ENCODE measurements at regions not wholly inside any gene's neighbourhood (a gene's known extent, or its start where the extent isn't known, plus 50 kb on each side); places are given as distances from the start of the nearest gene placed in this dataset.
"Not testable (repeated sequence)": the region's sequence is repeated elsewhere in the genome, so short reads cannot be mapped to it uniquely, and the experiment has no call there.

DNA sequence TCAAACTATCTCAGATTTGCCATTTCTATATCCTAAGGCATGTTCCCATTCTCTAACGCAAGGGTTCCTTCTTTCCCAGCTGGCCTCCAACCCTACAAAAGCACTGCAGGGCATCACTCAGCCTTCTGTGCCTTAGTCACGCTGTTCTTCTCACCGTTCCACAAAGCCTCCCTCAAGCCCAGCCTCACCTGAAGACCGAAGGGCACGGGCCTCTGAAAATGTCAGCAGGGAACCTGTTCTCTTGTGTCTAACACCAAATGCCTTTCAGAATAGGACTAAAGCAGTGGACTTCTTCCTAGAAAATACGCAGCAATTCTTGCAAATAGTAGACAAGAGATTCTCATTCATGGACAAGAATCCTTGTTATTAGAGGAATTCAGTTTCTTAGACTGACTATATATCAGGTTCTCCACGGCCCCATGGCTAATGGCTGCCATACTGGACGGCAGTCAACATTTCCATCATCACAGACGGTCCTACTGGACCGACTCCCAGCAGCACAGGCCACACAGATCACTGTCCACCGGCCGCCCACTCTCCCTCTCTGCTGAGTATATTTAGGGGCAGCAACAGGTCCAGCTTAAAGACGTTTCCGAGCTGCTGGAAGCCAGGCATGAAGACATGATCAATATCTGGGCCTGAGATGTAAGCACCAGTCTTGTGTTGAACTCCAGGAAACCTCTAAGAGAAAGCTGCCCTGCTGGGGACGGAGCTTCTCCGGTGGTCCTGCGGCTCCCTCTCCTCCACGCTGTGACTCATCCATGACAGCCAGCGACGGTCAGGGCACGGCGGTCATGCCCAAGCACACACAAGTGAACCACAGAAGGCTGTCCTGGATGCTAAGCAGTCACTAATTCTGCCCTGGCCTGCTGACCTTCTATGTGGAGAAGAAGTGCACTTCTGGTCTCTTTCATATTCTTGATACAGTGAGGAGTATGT is 61.8 kb upstream of the TNK2 start:
- DNase-seq (ENCODE audit: low read depth, low spot score); H3K4me1 ChIP-seq (ENCODE audit: insufficient read depth, insufficient read length); H3K4me3 ChIP-seq (ENCODE audit: insufficient read length, low read depth); H3K9ac ChIP-seq (ENCODE audit: insufficient read length, low read depth); H3K27me3 ChIP-seq (ENCODE audit: insufficient read depth, insufficient read length); H3K9me3 ChIP-seq (ENCODE audit: insufficient read depth, low read length): not testable (repeated sequence)
- H3K36me3 ChIP-seq (ENCODE audit: insufficient read depth, insufficient read length, low read length): peaks cover 53% of the 10 kb centered on the region

DNA sequence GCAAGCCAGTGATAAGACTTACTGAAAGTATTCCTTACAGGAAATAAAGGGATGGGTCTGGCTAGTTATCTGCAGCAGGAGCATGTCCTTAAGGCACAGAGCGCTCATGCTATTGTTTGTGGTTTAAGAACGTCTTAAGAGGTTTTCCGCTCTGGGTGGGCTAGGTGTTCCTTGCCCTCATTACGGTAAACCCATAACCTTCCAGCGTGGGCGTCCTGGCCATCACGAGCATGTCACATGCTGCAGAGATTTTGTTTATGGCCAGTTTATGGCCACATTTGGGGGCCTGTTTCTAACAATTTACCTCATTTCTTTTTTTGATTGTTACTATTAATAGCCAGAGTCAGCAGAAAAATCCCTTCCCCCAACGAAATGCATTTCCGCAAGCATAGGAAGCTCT is 61.0 kb upstream of the TNK2 start:
- not testable (repeated sequence) for DNase-seq (ENCODE audit: low read depth, low spot score); H3K9me3 ChIP-seq (ENCODE audit: insufficient read depth, low read length); H3K27me3 ChIP-seq (ENCODE audit: insufficient read depth, insufficient read length); H3K9ac ChIP-seq (ENCODE audit: insufficient read length, low read depth); H3K4me1 ChIP-seq (ENCODE audit: insufficient read depth, insufficient read length); H3K4me3 ChIP-seq (ENCODE audit: insufficient read length, low read depth)
- peaks cover 57% of the 10 kb centered on the region for H3K36me3 ChIP-seq (ENCODE audit: insufficient read depth, insufficient read length, low read length)

DNA sequence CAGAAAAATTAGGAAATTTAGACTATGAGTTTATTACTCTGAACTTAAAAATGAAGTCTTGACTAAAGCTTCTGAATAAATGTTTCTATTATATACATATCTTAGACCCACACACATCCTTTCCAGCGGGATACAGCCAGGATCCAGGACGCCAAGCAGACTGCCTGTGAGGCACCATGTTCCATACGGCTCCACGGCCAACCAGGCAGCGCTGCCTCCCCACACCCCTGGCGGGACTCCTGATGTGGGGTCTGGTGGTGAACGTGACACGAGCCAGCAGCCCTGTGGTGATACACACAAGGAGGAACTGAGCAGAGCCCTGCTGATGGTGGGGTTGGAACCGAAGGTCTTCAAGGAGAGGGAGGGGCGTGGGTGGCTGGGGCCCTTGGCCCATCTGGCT is 59.8 kb upstream of the TNK2 start:
- H3K4me3 ChIP-seq (ENCODE audit: insufficient read length, low read depth); H3K9me3 ChIP-seq (ENCODE audit: insufficient read depth, low read length); H3K27me3 ChIP-seq (ENCODE audit: insufficient read depth, insufficient read length); H3K4me1 ChIP-seq (ENCODE audit: insufficient read depth, insufficient read length); H3K9ac ChIP-seq (ENCODE audit: insufficient read length, low read depth); DNase-seq (ENCODE audit: low read depth, low spot score): not testable (repeated sequence)
- peaks cover 54% of the 10 kb centered on the region for H3K36me3 ChIP-seq (ENCODE audit: insufficient read depth, insufficient read length, low read length)

GRCh38 chr3:195967387-195967720 is 59.0 kb upstream of the TNK2 start:
- not testable (repeated sequence) for H3K4me3 ChIP-seq (ENCODE audit: insufficient read length, low read depth); H3K27me3 ChIP-seq (ENCODE audit: insufficient read depth, insufficient read length); H3K9me3 ChIP-seq (ENCODE audit: insufficient read depth, low read length); H3K4me1 ChIP-seq (ENCODE audit: insufficient read depth, insufficient read length); H3K9ac ChIP-seq (ENCODE audit: insufficient read length, low read depth); DNase-seq (ENCODE audit: low read depth, low spot score)
- peaks cover 61% of the 10 kb centered on the region for H3K36me3 ChIP-seq (ENCODE audit: insufficient read depth, insufficient read length, low read length)

DNA sequence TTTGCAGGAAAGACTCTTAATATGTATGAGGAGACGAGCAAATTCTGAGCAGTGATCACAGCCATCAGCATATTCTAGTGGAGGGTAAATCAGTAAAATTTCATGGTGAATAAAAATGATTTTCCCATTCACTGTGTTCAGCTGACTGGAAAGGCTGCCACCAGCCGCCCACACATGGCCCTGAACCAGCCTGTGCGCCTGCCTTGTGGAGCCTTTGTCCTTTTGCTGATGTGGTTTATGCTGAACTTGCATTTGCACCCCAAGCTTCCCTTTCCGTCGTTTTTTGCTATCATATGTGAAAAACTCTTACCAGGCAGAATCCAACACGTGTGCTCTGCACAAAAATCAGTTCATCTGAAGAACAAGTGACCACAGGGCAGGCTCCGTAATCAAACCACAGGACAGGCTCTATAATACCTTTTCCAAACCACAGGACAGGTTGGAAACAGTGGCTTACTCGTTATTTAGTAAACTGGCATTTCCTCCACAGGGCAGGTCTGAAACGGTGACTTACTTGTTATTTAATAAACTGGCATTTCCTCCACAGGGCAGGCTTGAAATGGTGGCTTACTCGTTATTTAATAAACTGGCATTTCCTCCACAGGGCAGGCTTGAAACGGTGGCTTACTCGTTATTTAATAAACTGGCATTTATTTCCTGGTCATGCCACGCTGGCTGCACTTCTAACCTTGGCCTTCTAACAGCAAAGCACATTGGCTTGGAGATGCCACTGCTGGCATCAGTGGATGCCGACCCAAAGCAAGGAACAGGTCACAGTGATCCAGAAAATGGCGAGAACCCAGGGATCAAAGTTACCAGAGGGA is 58.4 kb upstream of the TNK2 start:
- H3K9me3 ChIP-seq (ENCODE audit: insufficient read depth, low read length): not testable (repeated sequence)
- H3K36me3 ChIP-seq (ENCODE audit: insufficient read depth, insufficient read length, low read length): peaks cover 59% of the 10 kb centered on the region

GRCh38 chr3:195965217-195965616 is 56.9 kb upstream of the TNK2 start:
- H3K9me3 ChIP-seq (ENCODE audit: insufficient read depth, low read length): peaks cover 15% of the 10 kb centered on the region; the same call in 1 of the 2 replicates
- not testable (repeated sequence) for H3K4me3 ChIP-seq (ENCODE audit: insufficient read length, low read depth); H3K27me3 ChIP-seq (ENCODE audit: insufficient read depth, insufficient read length); DNase-seq (ENCODE audit: low read depth, low spot score); H3K4me1 ChIP-seq (ENCODE audit: insufficient read depth, insufficient read length); H3K9ac ChIP-seq (ENCODE audit: insufficient read length, low read depth)
- H3K36me3 ChIP-seq (ENCODE audit: insufficient read depth, insufficient read length, low read length): peaks cover 50% of the 10 kb centered on the region

More for the DNA sequence above, 58.4 kb upstream of the TNK2 start:
- H3K9ac ChIP-seq (ENCODE audit: insufficient read length, low read depth); DNase-seq (ENCODE audit: low read depth, low spot score); H3K4me1 ChIP-seq (ENCODE audit: insufficient read depth, insufficient read length); H3K4me3 ChIP-seq (ENCODE audit: insufficient read length, low read depth); H3K27me3 ChIP-seq (ENCODE audit: insufficient read depth, insufficient read length): not testable (repeated sequence)

- Histone ChIP-seq H3K36me3 (ENCODE audit: insufficient read depth, insufficient read length, low read length) (peaks cover 46% of the 10 kb centered on the region), H3K9me3 (ENCODE audit: insufficient read depth, low read length) (peaks cover 15% of the 10 kb centered on the region; the same call in 1 of the 2 replicates)
- H3K9ac ChIP-seq (ENCODE audit: insufficient read length, low read depth); H3K27me3 ChIP-seq (ENCODE audit: insufficient read depth, insufficient read length); DNase-seq (ENCODE audit: low read depth, low spot score); H3K4me3 ChIP-seq (ENCODE audit: insufficient read length, low read depth); H3K4me1 ChIP-seq (ENCODE audit: insufficient read depth, insufficient read length): not testable (repeated sequence)
These were observed 56.2 kb upstream of the TNK2 start for GRCh38 chr3:195964318-195965107.

- Histone ChIP-seq H3K9me3 (ENCODE audit: insufficient read depth, low read length) (peaks cover 15% of the 10 kb centered on the region; the same call in 1 of the 2 replicates), H3K36me3 (ENCODE audit: insufficient read depth, insufficient read length, low read length) (peaks cover 47% of the 10 kb centered on the region)
- H3K27me3 ChIP-seq (ENCODE audit: insufficient read depth, insufficient read length); H3K4me1 ChIP-seq (ENCODE audit: insufficient read depth, insufficient read length); H3K9ac ChIP-seq (ENCODE audit: insufficient read length, low read depth); H3K4me3 ChIP-seq (ENCODE audit: insufficient read length, low read depth); DNase-seq (ENCODE audit: low read depth, low spot score): not testable (repeated sequence)
These were observed 53.9 kb upstream of the TNK2 start for GRCh38 chr3:195962222-195962621.

DNA sequence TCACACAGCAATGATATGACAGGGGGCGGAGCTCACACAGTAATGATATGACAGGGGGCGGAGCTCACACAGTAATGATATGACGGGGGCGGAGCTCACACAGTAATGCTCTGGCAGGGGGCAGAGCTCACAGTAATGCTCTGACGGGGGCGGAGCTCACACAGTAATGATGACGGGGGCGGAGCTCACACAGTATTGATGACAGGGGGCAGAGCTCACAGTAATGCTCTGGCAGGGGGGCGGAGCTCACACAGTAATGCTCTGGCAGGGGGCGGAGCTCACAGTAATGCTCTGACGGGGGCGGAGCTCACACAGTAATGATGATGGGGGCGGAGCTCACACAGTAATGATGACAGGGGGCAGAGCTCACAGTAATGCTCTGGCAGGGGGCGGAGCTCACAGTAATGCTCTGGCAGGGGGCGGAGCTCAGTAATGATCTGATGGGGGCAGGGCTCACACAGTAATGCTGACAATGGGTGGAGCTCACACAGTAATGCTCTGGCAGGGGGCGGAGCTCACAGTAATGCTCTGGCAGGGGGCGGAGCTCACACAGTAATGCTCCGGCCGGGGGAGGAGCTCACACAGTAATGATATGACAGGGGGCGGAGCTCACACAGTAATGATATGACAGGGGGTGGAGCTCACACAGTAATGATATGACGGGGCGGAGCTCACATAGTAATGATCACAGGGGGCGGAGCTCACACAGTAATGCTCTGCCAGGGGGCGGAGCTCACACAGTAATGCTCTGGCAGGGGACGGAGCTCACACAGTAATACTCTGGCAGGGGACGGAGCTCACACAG is 52.8 kb upstream of the TNK2 start:
- not testable (repeated sequence) for H3K4me3 ChIP-seq (ENCODE audit: insufficient read length, low read depth); H3K27me3 ChIP-seq (ENCODE audit: insufficient read depth, insufficient read length); H3K4me1 ChIP-seq (ENCODE audit: insufficient read depth, insufficient read length); H3K9ac ChIP-seq (ENCODE audit: insufficient read length, low read depth); DNase-seq (ENCODE audit: low read depth, low spot score)
- Histone ChIP-seq H3K36me3 (ENCODE audit: insufficient read depth, insufficient read length, low read length) (peaks cover 48% of the 10 kb centered on the region), H3K9me3 (ENCODE audit: insufficient read depth, low read length) (peaks cover 15% of the 10 kb centered on the region; the same call in 1 of the 2 replicates)

DNA sequence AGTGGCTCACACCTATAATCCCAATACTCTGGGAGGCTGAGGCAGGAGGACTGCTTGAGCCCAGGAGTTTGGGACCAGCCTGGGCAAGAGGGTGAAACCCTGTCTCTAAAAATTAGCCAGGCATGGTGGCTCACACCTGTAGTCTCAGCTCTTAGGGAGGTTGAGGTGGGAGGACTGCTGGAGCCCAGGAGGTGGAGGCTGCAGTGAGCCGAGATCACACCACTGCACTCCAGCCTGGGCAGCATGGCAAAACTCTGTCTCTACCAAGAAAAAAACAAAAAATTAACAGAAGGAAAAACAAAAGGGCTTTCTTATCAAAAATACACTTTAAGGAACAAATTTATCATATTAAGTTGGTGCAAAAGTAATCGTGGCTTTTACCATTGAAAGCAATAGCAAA is 51.8 kb upstream of the TNK2 start:
- not testable (repeated sequence) for H3K4me1 ChIP-seq (ENCODE audit: insufficient read depth, insufficient read length); H3K4me3 ChIP-seq (ENCODE audit: insufficient read length, low read depth); H3K27me3 ChIP-seq (ENCODE audit: insufficient read depth, insufficient read length); H3K9ac ChIP-seq (ENCODE audit: insufficient read length, low read depth); DNase-seq (ENCODE audit: low read depth, low spot score)
- Histone ChIP-seq H3K36me3 (ENCODE audit: insufficient read depth, insufficient read length, low read length) (peaks cover 40% of the 10 kb centered on the region), H3K9me3 (ENCODE audit: insufficient read depth, low read length) (peaks cover 15% of the 10 kb centered on the region; the same call in 1 of the 2 replicates)

Data from NT2/D1 (cell line).